GM12874 (cell line): ENCODE measurements at regions not wholly inside any gene's neighbourhood (a gene's known extent, or its start where the extent isn't known, plus 50 kb on each side); places are given as distances from the start of the nearest gene placed in this dataset.

ENCODE experiments used
- TF ChIP-seq, protein P1 (sequence below): IDR thresholded peaks from 2 replicates; pipeline ENCODE4 v1.5.1; 2011; ENCODE audit warnings: low read depth, mild to moderate bottlenecking, control low read depth, low read length, moderate library complexity; ENCODE audit not compliant: insufficient read depth

DNA sequence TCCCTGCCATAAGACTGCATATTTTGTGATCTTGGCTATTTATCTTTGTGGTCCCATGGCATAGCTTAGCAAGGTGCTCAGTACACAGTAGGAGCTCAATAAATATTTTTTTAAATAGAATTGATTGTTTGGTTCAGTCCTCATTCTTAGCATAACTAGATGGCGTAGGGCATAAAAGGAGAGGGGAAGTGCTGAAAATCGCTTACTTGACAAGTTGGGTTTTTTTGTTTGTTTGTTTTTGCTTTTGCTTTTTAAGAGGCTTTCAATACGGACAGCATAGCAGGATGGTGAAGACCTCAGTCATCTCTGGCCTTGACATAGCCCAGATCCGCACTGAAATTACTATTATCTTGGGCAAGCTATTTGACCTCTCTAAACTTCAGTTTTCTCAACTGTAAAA lies 86.6 kb upstream of the RANBP3L start:
- TF ChIP-seq, protein P1, sequence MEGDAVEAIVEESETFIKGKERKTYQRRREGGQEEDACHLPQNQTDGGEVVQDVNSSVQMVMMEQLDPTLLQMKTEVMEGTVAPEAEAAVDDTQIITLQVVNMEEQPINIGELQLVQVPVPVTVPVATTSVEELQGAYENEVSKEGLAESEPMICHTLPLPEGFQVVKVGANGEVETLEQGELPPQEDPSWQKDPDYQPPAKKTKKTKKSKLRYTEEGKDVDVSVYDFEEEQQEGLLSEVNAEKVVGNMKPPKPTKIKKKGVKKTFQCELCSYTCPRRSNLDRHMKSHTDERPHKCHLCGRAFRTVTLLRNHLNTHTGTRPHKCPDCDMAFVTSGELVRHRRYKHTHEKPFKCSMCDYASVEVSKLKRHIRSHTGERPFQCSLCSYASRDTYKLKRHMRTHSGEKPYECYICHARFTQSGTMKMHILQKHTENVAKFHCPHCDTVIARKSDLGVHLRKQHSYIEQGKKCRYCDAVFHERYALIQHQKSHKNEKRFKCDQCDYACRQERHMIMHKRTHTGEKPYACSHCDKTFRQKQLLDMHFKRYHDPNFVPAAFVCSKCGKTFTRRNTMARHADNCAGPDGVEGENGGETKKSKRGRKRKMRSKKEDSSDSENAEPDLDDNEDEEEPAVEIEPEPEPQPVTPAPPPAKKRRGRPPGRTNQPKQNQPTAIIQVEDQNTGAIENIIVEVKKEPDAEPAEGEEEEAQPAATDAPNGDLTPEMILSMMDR: no peak

DNA sequence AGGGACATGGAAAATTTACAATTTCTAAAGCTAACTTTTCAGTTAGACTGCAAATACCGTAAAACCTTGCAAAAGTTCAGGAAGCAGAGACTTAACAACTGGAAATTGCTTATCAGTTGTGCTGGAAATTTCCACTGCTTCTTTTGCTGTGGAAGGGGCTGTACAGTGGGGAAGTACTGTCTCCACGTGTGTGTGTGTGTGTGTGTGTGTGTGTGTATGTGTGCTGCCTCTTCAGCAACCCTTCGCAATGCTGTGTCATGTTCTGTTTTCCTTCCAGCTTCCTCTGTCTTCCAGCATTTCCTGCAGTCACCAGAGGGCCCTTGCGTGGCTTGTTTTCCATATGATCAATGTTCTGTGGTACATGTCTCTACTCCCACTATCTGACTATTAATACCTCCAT lies 87.5 kb upstream of the RANBP3L start:
- TF ChIP-seq, protein P1: no peak

DNA sequence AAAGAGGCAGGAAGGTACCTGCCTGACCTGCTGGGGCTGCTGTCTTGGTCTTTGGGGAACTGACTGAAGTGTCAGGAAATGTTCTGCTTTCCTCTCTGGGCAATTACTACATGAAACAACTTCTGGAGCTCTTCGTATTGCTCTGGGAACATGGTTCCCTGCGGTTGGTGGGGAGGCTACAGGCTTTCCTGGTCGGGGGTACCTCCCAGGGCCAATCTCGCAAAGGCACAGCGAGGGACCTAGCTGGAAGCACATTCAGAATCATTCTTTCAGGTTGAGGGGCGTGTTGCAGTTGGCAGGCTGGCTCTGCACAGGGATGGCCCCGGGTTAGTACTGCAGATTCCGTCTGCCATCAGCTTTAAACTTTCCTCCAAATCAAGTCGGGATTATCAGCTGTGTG lies 88.9 kb upstream of the RANBP3L start:
- TF ChIP-seq, protein P1: no peak

DNA sequence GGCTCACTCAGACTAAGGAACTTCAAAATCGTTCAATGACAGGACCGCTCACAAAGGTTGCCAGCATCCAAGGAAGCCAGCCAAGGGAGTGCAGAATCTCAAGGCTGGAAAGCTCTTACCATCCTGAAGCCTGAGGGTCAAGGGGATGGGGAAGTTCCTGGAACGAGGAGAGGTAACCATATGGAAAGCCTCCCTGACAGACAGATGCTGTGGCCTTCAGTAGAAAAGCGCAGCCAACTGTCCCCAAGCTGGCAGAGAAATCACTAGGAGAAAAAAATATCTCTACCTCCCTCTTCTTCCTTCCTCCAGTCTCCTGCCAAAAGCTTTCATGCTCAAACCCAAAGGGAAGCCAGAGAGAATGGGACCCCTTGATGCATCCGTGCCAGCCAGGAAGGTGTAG lies 90.5 kb upstream of the RANBP3L start:
- TF ChIP-seq, protein P1: no peak

DNA sequence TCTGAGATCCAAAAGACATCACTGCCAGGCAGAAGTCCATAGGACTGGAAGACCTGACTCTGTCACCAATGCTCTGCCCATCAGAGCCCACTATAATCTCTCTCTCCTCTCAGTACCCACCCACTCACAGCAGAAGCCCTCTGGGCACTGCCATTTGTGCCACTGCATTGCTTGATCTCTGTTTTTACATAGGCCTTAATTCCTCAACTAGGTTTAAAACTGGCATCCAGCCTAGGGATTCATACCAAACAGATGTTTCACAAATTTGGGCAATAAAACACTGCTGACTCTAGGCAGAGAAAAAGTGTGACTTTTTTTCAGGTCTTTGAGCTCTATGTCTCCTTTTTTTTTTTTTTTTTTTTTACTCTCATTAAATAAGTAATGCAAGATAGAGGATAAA lies 91.1 kb upstream of the RANBP3L start:
- TF ChIP-seq, protein P1: no peak

DNA sequence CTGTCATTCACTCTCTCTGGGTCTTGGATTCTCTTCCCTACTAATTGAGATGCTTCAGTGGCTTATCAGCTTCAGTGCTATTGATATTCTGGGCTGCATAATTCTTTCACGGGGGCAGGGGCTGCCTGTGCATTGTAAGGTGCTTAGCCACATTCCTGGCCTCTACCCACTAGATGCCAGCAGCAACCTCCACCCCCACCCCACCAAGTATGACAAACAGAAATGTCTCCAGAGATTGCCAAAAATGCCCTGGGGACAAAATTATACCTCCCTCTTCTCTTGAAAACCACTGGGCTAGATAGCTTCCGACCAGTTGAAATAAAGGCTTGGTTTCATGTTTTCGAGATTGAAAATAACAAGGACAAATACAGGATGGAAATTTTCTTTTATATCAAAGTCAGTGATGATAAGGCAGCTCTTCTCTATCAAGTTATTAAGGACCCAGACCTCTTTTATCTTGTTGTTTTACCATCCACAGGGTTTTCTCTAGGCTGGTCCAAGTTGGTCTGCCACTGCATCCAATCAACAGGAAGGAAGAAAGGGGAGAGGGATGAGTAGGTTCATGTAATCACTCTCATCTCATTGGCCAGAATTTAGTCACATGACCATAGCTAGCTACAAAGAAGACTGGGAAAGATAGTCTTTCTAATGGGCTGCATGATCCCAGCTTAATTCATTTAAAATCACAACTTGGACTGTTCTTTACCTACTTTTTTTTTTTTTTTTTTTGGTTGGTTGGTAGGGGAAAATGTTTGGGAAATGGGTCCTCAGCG lies 92.1 kb upstream of the RANBP3L start:
- TF ChIP-seq, protein P1: no peak

DNA sequence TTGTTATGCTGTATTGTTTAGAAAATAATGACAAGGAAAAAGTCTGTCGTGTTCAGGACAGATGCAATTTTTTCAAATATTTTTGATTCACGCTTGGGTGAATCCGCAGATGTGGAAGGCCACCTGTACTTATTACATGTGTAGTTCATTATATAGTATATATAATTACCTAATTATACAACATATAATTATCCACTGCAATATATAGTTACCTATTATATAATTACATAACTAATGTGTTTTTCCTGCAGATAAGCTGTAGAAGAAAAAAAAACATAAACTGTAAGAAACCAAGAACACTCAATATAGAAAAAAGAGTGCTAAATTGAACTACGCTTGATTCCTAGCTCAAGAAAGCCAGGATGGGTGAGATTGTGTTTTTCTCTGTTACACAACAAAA lies 93.6 kb upstream of the RANBP3L start:
- TF ChIP-seq, protein P1: no peak

DNA sequence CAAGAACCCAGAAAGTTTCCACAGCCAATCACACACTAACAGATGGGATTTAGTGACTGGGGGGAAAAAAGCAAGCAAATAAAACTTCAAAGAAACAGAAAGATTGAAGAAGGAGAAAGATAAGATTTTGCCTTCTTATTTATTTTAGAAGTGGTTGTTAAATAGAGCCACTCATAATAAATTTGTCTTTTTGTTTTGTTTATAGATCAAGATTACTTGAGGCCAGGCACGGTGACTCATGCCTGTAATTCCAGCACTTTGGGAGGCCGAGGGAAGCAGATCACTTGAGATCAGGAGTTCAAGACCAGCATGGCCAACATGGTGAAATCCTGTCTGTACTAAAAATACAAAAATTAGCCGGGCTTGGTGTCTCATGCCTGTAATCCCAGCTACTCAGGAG lies 94.9 kb upstream of the RANBP3L start:
- TF ChIP-seq, protein P1: no peak
